HG03432 (cell line): ENCODE measurements at regions not wholly inside any gene's neighbourhood (a gene's known extent, or its start where the extent isn't known, plus 50 kb on each side); places are given as distances from the start of the nearest gene placed in this dataset.
"Not testable (repeated sequence)": the region's sequence is repeated elsewhere in the genome, so short reads cannot be mapped to it uniquely, and the experiment has no call there.

Source experiments
- ATAC-seq: cut with Tn5 transposase; IDR thresholded peaks from one replicate; pipeline ENCODE4 v1.9.1; 2021; ENCODE audit warnings: mild to moderate bottlenecking, moderate library complexity; ENCODE audit not compliant: unreplicated experiment

GRCh38 chr9:80509358-80509757, 937.6 kb downstream of the TLE4 start:
- ATAC-seq, result no peak

- ATAC-seq, result no peak
Measured at GRCh38 chr9:80507611-80508010, 935.8 kb downstream of the TLE4 start.

- ATAC-seq, result no peak
Measured at GRCh38 chr9:80504601-80505230, 933.0 kb downstream of the TLE4 start.

GRCh38 chr9:80503671-80504281, 932.0 kb downstream of the TLE4 start:
- no peak for ATAC-seq

GRCh38 chr9:80502306-80502705, 930.5 kb downstream of the TLE4 start:
- no peak for ATAC-seq

- ATAC-seq, result no peak
Measured at GRCh38 chr9:80501635-80502034, 929.9 kb downstream of the TLE4 start.

GRCh38 chr9:80500300-80500699, 928.5 kb downstream of the TLE4 start:
- no peak for ATAC-seq

- no peak for ATAC-seq
Measured at GRCh38 chr9:80498001-80498555, 926.3 kb downstream of the TLE4 start.

GRCh38 chr9:80496901-80497556, 925.3 kb downstream of the TLE4 start:
- no peak for ATAC-seq

GRCh38 chr9:80493258-80493657, 921.5 kb downstream of the TLE4 start:
- no peak for ATAC-seq

GRCh38 chr9:80492221-80492620, 920.5 kb downstream of the TLE4 start:
- ATAC-seq, result no peak

GRCh38 chr9:80491086-80491696, 919.4 kb downstream of the TLE4 start:
- no peak for ATAC-seq

- no peak for ATAC-seq
Measured at GRCh38 chr9:80489329-80489728, 917.6 kb downstream of the TLE4 start.

GRCh38 chr9:80485420-80486250, 913.9 kb downstream of the TLE4 start:
- no peak for ATAC-seq

GRCh38 chr9:80482251-80482650, 910.5 kb downstream of the TLE4 start:
- not testable (repeated sequence) for ATAC-seq

GRCh38 chr9:80467632-80468031, 895.9 kb downstream of the TLE4 start:
- no peak for ATAC-seq

- ATAC-seq, result no peak
Measured at GRCh38 chr9:80465556-80465955, 893.8 kb downstream of the TLE4 start.

- no peak for ATAC-seq
Measured at GRCh38 chr9:80449513-80449912, 877.7 kb downstream of the TLE4 start.

GRCh38 chr9:80448996-80449395, 877.2 kb downstream of the TLE4 start:
- no peak for ATAC-seq

GRCh38 chr9:80447876-80448275, 876.1 kb downstream of the TLE4 start:
- no peak for ATAC-seq

GRCh38 chr9:80440724-80441123, 869.0 kb downstream of the TLE4 start:
- no peak for ATAC-seq
